ENCODE measurements at regions not wholly inside any gene's neighbourhood (a gene's known extent, or its start where the extent isn't known, plus 50 kb on each side); places are given as distances from the start of the nearest gene placed in this dataset.
"Not testable (repeated sequence)": the region's sequence is repeated elsewhere in the genome, so short reads cannot be mapped to it uniquely, and the experiment has no call there.

DNA sequence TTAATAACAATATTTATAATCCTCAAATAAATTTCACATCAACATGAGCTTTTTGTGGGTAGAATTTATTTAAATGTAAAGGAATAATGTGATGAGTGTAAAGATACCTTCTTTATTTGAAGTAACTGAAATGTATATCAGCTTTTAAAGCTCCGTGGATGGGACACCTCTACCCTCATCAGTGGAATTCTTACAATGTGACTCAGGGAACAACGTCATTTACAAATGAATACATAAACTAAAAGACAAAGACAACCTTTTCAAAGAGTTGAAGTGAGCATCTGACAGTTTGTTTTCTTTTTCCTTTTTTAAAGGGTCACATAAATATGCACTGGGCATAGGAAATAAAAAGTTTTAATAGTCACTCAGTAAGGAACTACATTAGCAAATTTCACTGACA lies 1127.0 kb upstream of the CRIM1 start:
- Histone ChIP-seq H3K9ac (ENCODE audit: low read length in 5 of 5) (no peak overlapping the region), H3K36me3 (ENCODE audit: control insufficient read depth in 5 of 5, insufficient read depth in 5 of 5, low read length in 5 of 5) (no peaks in the 10 kb centered on the region), H3K4me3 (ENCODE audit: low read depth in 1 of 5, low read length in 5 of 5) (no peak overlapping the region), H3K27ac (ENCODE audit: low read depth, low read length) (no peak overlapping the region), H3K9me3 (ENCODE audit: control insufficient read depth in 5 of 5, low read length in 5 of 5) (peaks cover 0 to 7% (median 3%) of the 10 kb centered on the region in 5 donors), H3K27me3 (ENCODE audit: control insufficient read depth in 5 of 5, insufficient read depth in 4 of 5, low read length in 5 of 5) (no peaks in the 10 kb centered on the region), H3K4me1 (ENCODE audit: control insufficient read depth in 5 of 5, insufficient read depth in 5 of 5, low read length in 5 of 5) (no peaks in the 10 kb centered on the region)

DNA sequence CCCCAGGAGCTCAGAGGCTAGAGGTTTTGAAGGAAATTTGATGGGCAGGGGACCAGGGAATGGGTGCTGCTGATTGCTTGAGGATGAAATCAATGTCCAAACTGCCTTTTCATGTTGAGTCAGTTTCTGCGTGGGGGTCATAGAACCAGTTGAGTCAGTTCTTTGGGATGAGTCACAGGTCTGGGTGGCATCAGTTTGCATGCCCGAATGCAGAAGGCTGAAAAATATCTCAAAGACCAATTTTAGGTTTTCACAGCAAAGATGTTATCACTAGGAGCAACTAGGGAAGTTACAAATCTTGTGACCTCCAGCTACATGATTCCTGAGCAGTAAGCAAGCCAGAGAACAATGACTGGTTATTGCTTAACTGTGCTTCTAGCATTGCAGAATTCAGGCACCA lies 1135.1 kb upstream of the CRIM1 start:
- Histone ChIP-seq H3K9ac (ENCODE audit: low read length in 5 of 5) (no peak overlapping the region), H3K36me3 (ENCODE audit: control insufficient read depth in 5 of 5, insufficient read depth in 5 of 5, low read length in 5 of 5) (no peaks in the 10 kb centered on the region), H3K4me1 (ENCODE audit: control insufficient read depth in 5 of 5, insufficient read depth in 5 of 5, low read length in 5 of 5) (no peaks in the 10 kb centered on the region), H3K27ac (ENCODE audit: low read depth, low read length) (no peak overlapping the region), H3K4me3 (ENCODE audit: low read depth in 1 of 5, low read length in 5 of 5) (no peak overlapping the region), H3K9me3 (ENCODE audit: control insufficient read depth in 5 of 5, low read length in 5 of 5) (peaks cover 0 to 6% (median 0%) of the 10 kb centered on the region in 5 donors), H3K27me3 (ENCODE audit: control insufficient read depth in 5 of 5, insufficient read depth in 4 of 5, low read length in 5 of 5) (no peaks in the 10 kb centered on the region)

DNA sequence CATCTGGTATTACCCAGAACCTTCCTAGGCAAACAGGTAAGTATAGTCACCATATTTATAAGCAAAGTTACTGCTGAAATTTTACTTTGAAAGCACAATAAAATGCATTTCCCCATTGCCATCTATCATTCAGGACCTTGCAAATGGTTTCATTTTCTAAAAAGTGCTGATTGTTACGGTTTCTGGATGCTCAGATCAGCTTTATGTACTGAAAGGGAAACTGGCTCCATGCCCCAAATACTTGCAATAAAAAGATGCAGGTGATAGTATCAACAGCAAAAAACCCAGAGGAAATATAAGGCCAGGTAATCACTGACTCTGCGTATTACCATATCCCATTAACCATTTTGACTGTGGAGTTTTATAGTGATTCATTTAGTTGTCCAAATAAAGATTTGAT lies 1150.7 kb upstream of the CRIM1 start:
- Histone ChIP-seq H3K36me3 (ENCODE audit: control insufficient read depth in 5 of 5, insufficient read depth in 5 of 5, low read length in 5 of 5) (no peaks in the 10 kb centered on the region), H3K9me3 (ENCODE audit: control insufficient read depth in 5 of 5, low read length in 5 of 5) (no peaks in the 10 kb centered on the region), H3K4me3 (ENCODE audit: low read depth in 1 of 5, low read length in 5 of 5) (no peak overlapping the region), H3K27ac (ENCODE audit: low read depth, low read length) (no peak overlapping the region), H3K27me3 (ENCODE audit: control insufficient read depth in 5 of 5, insufficient read depth in 4 of 5, low read length in 5 of 5) (peaks cover 0 to 2% (median 0%) of the 10 kb centered on the region in 5 donors), H3K4me1 (ENCODE audit: control insufficient read depth in 5 of 5, insufficient read depth in 5 of 5, low read length in 5 of 5) (no peaks in the 10 kb centered on the region), H3K9ac (ENCODE audit: low read length in 5 of 5) (no peak overlapping the region)

GRCh38 chr2:35204323-35204722 lies 1151.3 kb upstream of the CRIM1 start:
- Histone ChIP-seq H3K9me3 (ENCODE audit: control insufficient read depth in 5 of 5, low read length in 5 of 5) (no peaks in the 10 kb centered on the region), H3K4me3 (ENCODE audit: low read depth in 1 of 5, low read length in 5 of 5) (no peak overlapping the region), H3K36me3 (ENCODE audit: control insufficient read depth in 5 of 5, insufficient read depth in 5 of 5, low read length in 5 of 5) (no peaks in the 10 kb centered on the region), H3K27me3 (ENCODE audit: control insufficient read depth in 5 of 5, insufficient read depth in 4 of 5, low read length in 5 of 5) (peaks cover 0 to 2% (median 0%) of the 10 kb centered on the region in 5 donors), H3K4me1 (ENCODE audit: control insufficient read depth in 5 of 5, insufficient read depth in 5 of 5, low read length in 5 of 5) (no peaks in the 10 kb centered on the region), H3K27ac (ENCODE audit: low read depth, low read length) (no peak overlapping the region), H3K9ac (ENCODE audit: low read length in 5 of 5) (no peak overlapping the region)

- no peak overlapping the region for H3K27ac ChIP-seq (ENCODE audit: low read depth, low read length)
- H3K9ac ChIP-seq (ENCODE audit: low read length in 5 of 5): no peak overlapping the region
- H3K4me1 ChIP-seq (ENCODE audit: control insufficient read depth in 5 of 5, insufficient read depth in 5 of 5, low read length in 5 of 5): no peaks in the 10 kb centered on the region
- no peaks in the 10 kb centered on the region for H3K9me3 ChIP-seq (ENCODE audit: control insufficient read depth in 5 of 5, low read length in 5 of 5)
- H3K27me3 ChIP-seq (ENCODE audit: control insufficient read depth in 5 of 5, insufficient read depth in 4 of 5, low read length in 5 of 5): no peaks in the 10 kb centered on the region
- no peaks in the 10 kb centered on the region for H3K36me3 ChIP-seq (ENCODE audit: control insufficient read depth in 5 of 5, insufficient read depth in 5 of 5, low read length in 5 of 5)
- H3K4me3 ChIP-seq (ENCODE audit: low read depth in 1 of 5, low read length in 5 of 5): no peak overlapping the region
Observed at GRCh38 chr2:35199298-35199697, 1156.3 kb upstream of the CRIM1 start.

DNA sequence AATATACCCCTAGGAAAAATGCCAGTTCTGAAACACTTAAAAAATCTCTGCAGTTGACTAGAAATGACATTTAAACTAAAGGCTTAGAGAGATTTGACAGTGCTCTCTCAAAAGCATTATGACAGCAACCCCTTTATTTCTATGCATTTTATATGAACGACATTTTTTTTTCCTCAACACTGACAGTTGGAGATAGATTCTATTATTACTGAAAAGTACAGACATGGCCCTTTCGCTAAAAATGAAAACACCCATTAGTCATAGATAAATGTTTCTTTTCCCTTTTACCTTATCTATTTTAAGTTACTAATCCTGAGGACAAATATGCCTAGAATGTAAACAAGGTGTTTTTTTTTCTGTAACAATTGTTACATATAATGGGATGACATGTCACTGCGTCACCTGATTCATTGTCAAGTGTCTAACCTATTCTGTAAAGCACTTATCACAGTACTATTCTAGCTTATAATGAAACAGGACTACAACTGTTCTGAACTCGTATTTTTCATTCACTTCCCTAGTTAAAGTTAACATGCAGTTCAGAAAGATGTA lies 1169.6 kb upstream of the CRIM1 start:
- Histone ChIP-seq H3K4me3 (ENCODE audit: low read depth in 1 of 5, low read length in 5 of 5) (no peak overlapping the region), H3K9me3 (ENCODE audit: control insufficient read depth in 5 of 5, low read length in 5 of 5) (no peaks in the 10 kb centered on the region), H3K36me3 (ENCODE audit: control insufficient read depth in 5 of 5, insufficient read depth in 5 of 5, low read length in 5 of 5) (no peaks in the 10 kb centered on the region), H3K27ac (ENCODE audit: low read depth, low read length) (no peak overlapping the region), H3K4me1 (ENCODE audit: control insufficient read depth in 5 of 5, insufficient read depth in 5 of 5, low read length in 5 of 5) (no peaks in the 10 kb centered on the region), H3K9ac (ENCODE audit: low read length in 5 of 5) (no peak overlapping the region), H3K27me3 (ENCODE audit: control insufficient read depth in 5 of 5, insufficient read depth in 4 of 5, low read length in 5 of 5) (no peaks in the 10 kb centered on the region)

DNA sequence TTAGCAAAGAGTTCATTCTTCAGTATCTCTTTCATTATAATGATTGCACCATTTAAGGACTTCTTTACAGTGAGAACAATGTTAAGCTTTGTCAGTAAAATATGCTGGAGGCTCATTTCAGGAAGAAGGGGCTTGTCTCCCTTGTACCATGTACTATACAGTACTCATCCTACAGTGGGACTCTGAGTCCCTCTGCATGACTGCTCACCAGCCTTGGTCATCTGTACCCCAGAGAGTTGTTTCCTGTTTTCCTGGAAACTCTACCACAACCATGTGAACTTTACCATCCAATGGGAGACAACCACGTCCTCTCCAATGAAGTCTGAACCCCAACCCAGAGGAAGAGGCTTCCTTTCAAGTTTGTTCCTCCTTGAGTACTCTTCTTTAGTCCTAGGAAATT lies 1171.1 kb upstream of the CRIM1 start:
- H3K9ac ChIP-seq (ENCODE audit: low read length in 5 of 5): no peak overlapping the region
- H3K9me3 ChIP-seq (ENCODE audit: control insufficient read depth in 5 of 5, low read length in 5 of 5): no peaks in the 10 kb centered on the region
- no peaks in the 10 kb centered on the region for H3K36me3 ChIP-seq (ENCODE audit: control insufficient read depth in 5 of 5, insufficient read depth in 5 of 5, low read length in 5 of 5)
- H3K4me3 ChIP-seq (ENCODE audit: low read depth in 1 of 5, low read length in 5 of 5): no peak overlapping the region
- no peak overlapping the region for H3K27ac ChIP-seq (ENCODE audit: low read depth, low read length)
- H3K4me1 ChIP-seq (ENCODE audit: control insufficient read depth in 5 of 5, insufficient read depth in 5 of 5, low read length in 5 of 5): no peaks in the 10 kb centered on the region
- H3K27me3 ChIP-seq (ENCODE audit: control insufficient read depth in 5 of 5, insufficient read depth in 4 of 5, low read length in 5 of 5): no peaks in the 10 kb centered on the region

GRCh38 chr2:35176726-35177125 lies 1178.9 kb upstream of the CRIM1 start:
- not testable (repeated sequence) for H3K9ac ChIP-seq (ENCODE audit: low read length in 5 of 5); H3K27ac ChIP-seq (ENCODE audit: low read depth, low read length); H3K4me1 ChIP-seq (ENCODE audit: control insufficient read depth in 5 of 5, insufficient read depth in 5 of 5, low read length in 5 of 5); H3K4me3 ChIP-seq (ENCODE audit: low read depth in 1 of 5, low read length in 5 of 5); H3K36me3 ChIP-seq (ENCODE audit: control insufficient read depth in 5 of 5, insufficient read depth in 5 of 5, low read length in 5 of 5); H3K27me3 ChIP-seq (ENCODE audit: control insufficient read depth in 5 of 5, insufficient read depth in 4 of 5, low read length in 5 of 5); H3K9me3 ChIP-seq (ENCODE audit: control insufficient read depth in 5 of 5, low read length in 5 of 5)

GRCh38 chr2:35174845-35175244 lies 1180.7 kb upstream of the CRIM1 start:
- no peak overlapping the region for H3K9ac ChIP-seq (ENCODE audit: low read length in 5 of 5)
- H3K27me3 ChIP-seq (ENCODE audit: control insufficient read depth in 5 of 5, insufficient read depth in 4 of 5, low read length in 5 of 5): no peaks in the 10 kb centered on the region
- H3K36me3 ChIP-seq (ENCODE audit: control insufficient read depth in 5 of 5, insufficient read depth in 5 of 5, low read length in 5 of 5): no peaks in the 10 kb centered on the region
- no peak overlapping the region for H3K27ac ChIP-seq (ENCODE audit: low read depth, low read length)
- H3K4me1 ChIP-seq (ENCODE audit: control insufficient read depth in 5 of 5, insufficient read depth in 5 of 5, low read length in 5 of 5): no peaks in the 10 kb centered on the region
- H3K4me3 ChIP-seq (ENCODE audit: low read depth in 1 of 5, low read length in 5 of 5): no peak overlapping the region
- H3K9me3 ChIP-seq (ENCODE audit: control insufficient read depth in 5 of 5, low read length in 5 of 5): no peaks in the 10 kb centered on the region

DNA sequence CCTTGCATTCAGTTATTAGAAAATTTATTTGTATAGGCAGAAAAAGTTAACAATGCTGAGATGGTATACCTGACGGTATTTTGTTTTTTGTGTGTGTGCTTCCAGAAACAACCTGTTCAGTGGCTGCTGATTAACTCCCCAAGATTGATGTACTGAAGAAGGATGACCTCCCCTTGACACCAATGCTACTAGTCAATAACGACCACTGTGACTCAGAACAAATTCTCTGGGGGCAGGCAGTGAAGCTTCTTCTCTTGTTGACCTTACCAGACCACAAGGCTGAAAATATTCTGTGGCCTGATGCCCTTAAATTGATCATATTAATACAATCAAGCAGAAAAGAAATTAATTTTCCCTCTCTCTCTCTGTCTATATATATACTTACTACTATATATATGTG lies 1182.9 kb upstream of the CRIM1 start:
- Histone ChIP-seq H3K4me1 (ENCODE audit: control insufficient read depth in 5 of 5, insufficient read depth in 5 of 5, low read length in 5 of 5) (no peaks in the 10 kb centered on the region), H3K9me3 (ENCODE audit: control insufficient read depth in 5 of 5, low read length in 5 of 5) (no peaks in the 10 kb centered on the region), H3K27ac (ENCODE audit: low read depth, low read length) (no peak overlapping the region), H3K4me3 (ENCODE audit: low read depth in 1 of 5, low read length in 5 of 5) (no peak overlapping the region), H3K36me3 (ENCODE audit: control insufficient read depth in 5 of 5, insufficient read depth in 5 of 5, low read length in 5 of 5) (no peaks in the 10 kb centered on the region), H3K27me3 (ENCODE audit: control insufficient read depth in 5 of 5, insufficient read depth in 4 of 5, low read length in 5 of 5) (no peaks in the 10 kb centered on the region), H3K9ac (ENCODE audit: low read length in 5 of 5) (no peak overlapping the region)

DNA sequence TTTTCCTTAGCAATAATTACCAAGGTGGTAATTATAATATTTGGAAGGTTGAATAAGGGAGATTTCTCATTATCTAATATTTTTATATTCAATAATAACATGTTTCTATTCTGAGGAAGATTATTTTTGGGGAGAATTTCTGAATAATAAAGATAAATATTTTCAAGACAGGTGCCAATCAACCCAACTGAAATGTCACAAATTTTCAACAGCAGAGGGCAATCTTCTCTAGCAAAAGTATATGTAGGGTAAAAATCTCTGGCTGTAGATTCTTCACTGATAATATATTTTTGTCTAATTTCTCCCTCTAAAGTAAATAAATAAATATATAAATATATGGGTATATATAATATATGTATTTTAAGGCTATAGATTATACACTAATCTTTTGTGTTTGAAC lies 1187.2 kb upstream of the CRIM1 start:
- no peak overlapping the region for H3K9ac ChIP-seq (ENCODE audit: low read length in 5 of 5)
- H3K4me1 ChIP-seq (ENCODE audit: control insufficient read depth in 5 of 5, insufficient read depth in 5 of 5, low read length in 5 of 5): no peaks in the 10 kb centered on the region
- no peaks in the 10 kb centered on the region for H3K9me3 ChIP-seq (ENCODE audit: control insufficient read depth in 5 of 5, low read length in 5 of 5)
- no peak overlapping the region for H3K4me3 ChIP-seq (ENCODE audit: low read depth in 1 of 5, low read length in 5 of 5)
- no peaks in the 10 kb centered on the region for H3K27me3 ChIP-seq (ENCODE audit: control insufficient read depth in 5 of 5, insufficient read depth in 4 of 5, low read length in 5 of 5)
- H3K27ac ChIP-seq (ENCODE audit: low read depth, low read length): no peak overlapping the region
- H3K36me3 ChIP-seq (ENCODE audit: control insufficient read depth in 5 of 5, insufficient read depth in 5 of 5, low read length in 5 of 5): no peaks in the 10 kb centered on the region

Measured in subcutaneous abdominal adipose tissue (tissue), 5 donors.